Nephron progenitor cell (in vitro differentiated cells): ENCODE measurements at regions not wholly inside any gene's neighbourhood (a gene's known extent, or its start where the extent isn't known, plus 50 kb on each side); places are given as distances from the start of the nearest gene placed in this dataset.
A peak's percentile ranks its signal among the peaks of the same experiment; 100 is the strongest.
"Not testable (repeated sequence)": the region's sequence is repeated elsewhere in the genome, so short reads cannot be mapped to it uniquely, and the experiment has no call there.

Experiments used
- DNase-seq: peaks from one replicate; pipeline ENCODE4 v3.0.0; 2021
- H3K27ac Mint-ChIP-seq: 2 replicates; pipeline ENCODE4 v1.8.0; 2021; ENCODE audit warnings: mild to moderate bottlenecking, moderate library complexity, mixed read lengths
- H3K27me3 Mint-ChIP-seq: 2 replicates; pipeline ENCODE4 v1.8.0; 2021; ENCODE audit warnings: mild to moderate bottlenecking, low read depth, mixed read lengths; ENCODE audit not compliant: poor library complexity
- H3K36me3 Mint-ChIP-seq: 2 replicates; pipeline ENCODE4 v1.8.0; 2021; ENCODE audit warnings: low read depth, mixed read lengths
- H3K4me1 Mint-ChIP-seq: 2 replicates; pipeline ENCODE4 v1.8.0; 2021; ENCODE audit warnings: mixed read lengths
- H3K4me3 Mint-ChIP-seq: 2 replicates; pipeline ENCODE4 v1.8.0; 2021; ENCODE audit warnings: mild to moderate bottlenecking, moderate library complexity, mixed read lengths
- H3K9me3 Mint-ChIP-seq: 2 replicates; pipeline ENCODE4 v1.8.0; 2021; ENCODE audit warnings: mild to moderate bottlenecking, moderate library complexity, mixed read lengths
- CTCF ChIP-seq: fragments of 200-600 bp; sonication (generic); IDR thresholded peaks from 2 replicates; pipeline ENCODE4 v1.5.0; 2021; ENCODE audit warnings: antibody characterized with exemption

- no peak overlapping the region for H3K27ac Mint-ChIP-seq
- H3K9me3 Mint-ChIP-seq: peaks cover 4% of the 10 kb centered on the region
- H3K4me1 Mint-ChIP-seq: no peaks in the 10 kb centered on the region
- TF ChIP-seq CTCF: no peak
- DNase-seq: no peak
- no peaks in the 10 kb centered on the region for H3K36me3 Mint-ChIP-seq
- H3K4me3 Mint-ChIP-seq: no peak overlapping the region
- H3K27me3 Mint-ChIP-seq: no peaks in the 10 kb centered on the region
These were observed 367.7 kb upstream of the PPP2R3A start for GRCh38 chr3:135597855-135598254.

DNA sequence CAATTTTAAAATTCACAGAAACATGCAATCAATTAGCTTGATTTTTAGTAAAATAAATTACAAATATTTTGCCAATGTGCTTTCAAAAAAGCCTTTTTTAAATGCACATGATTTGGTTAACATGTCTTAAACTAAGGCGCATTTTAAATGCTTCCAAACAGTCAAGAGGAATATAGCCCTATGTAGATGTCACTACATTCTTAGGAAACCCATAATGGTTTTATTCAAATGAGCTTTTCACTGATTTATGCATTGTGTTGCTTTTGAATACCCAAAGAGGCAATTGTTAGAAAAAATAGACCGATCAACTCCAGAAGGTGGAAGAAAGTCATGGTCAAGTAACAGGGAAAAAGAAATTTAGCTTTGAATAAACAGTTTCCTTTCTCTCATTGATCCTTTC lies 366.9 kb upstream of the PPP2R3A start:
- TF ChIP-seq CTCF: no peak
- H3K36me3 Mint-ChIP-seq: no peaks in the 10 kb centered on the region
- H3K27ac Mint-ChIP-seq: no peak overlapping the region
- H3K27me3 Mint-ChIP-seq: no peaks in the 10 kb centered on the region
- peaks cover 6% of the 10 kb centered on the region for H3K9me3 Mint-ChIP-seq
- H3K4me1 Mint-ChIP-seq: no peaks in the 10 kb centered on the region
- no peak for DNase-seq
- H3K4me3 Mint-ChIP-seq: no peak overlapping the region

DNA sequence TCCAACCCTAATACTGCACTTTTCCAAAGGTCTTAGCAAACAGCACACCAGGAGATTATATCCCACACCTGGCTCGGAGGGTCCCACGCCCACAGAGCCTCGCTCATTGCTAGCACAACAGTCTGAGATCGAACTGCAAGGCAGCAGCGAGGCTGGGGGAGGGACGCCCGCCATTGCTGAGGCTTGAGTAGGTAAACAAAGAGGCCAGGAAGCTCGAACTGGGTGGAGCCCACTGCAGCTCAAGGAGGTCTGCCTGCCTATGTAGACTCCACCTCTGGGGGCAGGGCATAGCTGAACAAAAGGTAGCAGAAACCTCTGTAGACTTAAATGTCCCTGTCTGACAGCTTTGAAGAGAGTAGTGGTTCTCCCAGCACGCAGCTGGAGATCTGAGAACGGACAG lies 361.0 kb upstream of the PPP2R3A start:
- DNase-seq, H3K4me3 Mint-ChIP-seq, H3K36me3 Mint-ChIP-seq, H3K27me3 Mint-ChIP-seq, H3K27ac Mint-ChIP-seq, H3K4me1 Mint-ChIP-seq: not testable (repeated sequence)
- peaks cover 56% of the 10 kb centered on the region for H3K9me3 Mint-ChIP-seq

DNA sequence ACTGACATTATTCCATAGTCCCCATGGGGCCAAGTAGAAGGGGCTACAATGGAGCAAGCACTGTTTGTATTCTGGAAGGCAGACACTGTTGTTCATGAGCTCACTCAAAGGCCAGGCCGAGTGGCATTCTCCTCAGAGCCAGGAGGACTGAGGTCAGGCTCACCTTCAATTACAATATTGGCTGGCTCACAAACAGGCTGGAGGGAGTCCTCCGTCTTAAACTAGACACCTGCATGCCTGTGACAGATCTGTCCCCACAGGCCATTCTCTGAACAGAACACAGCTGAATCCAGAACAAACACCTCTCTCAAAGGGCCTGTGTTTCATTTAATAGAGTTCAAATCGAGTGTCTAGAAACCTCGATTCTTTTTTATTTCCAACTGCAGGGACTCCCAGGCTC lies 347.4 kb upstream of the PPP2R3A start:
- Mint-ChIP-seq H3K9me3 (peaks cover 6% of the 10 kb centered on the region), H3K36me3 (no peaks in the 10 kb centered on the region), H3K27ac (peak overlapping the region; percentile 45), H3K27me3 (no peaks in the 10 kb centered on the region), H3K4me3 (no peak overlapping the region), H3K4me1 (peaks cover 17% of the 10 kb centered on the region)
- TF ChIP-seq CTCF: no peak
- no peak for DNase-seq

DNA sequence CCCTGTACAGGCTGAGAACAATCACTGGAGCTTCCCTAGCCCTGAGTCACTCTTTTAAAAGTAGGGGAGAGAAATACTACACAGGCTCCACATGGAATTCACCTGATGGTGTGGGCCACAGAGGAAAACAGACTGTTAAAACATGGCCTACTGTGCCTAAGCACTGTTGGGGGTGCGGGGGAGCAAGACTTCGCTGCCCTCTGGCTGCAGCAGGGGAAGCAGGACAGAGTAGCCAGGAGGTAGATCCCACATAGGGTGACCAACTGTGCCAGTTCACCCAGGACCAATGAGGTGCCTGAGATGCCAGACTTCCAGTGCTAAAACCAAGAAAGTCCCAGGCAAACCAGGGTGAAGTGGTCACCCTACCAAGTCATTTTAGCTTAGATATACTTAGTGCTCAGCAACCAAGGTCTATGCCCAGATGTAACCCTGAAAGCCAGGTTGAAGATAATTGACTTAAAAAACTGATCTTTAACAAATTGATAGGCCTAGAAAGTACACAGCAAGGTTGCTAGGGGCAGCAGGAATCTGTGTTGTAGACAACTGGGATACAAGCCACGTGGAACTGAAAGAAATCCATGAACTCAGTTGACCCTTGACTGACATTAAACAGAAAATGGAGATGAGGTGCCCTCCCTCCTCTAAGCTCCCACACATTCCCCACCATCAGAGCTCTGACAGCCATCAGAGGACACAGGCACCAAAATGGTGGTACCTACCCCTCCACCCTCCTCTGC lies 344.2 kb upstream of the PPP2R3A start:
- no peak for DNase-seq
- no peaks in the 10 kb centered on the region for H3K9me3 Mint-ChIP-seq
- peaks cover 25% of the 10 kb centered on the region for H3K4me1 Mint-ChIP-seq
- no peak overlapping the region for H3K4me3 Mint-ChIP-seq
- H3K27me3 Mint-ChIP-seq: peaks cover 9% of the 10 kb centered on the region
- H3K27ac Mint-ChIP-seq: no peak overlapping the region
- no peaks in the 10 kb centered on the region for H3K36me3 Mint-ChIP-seq
- no peak for TF ChIP-seq CTCF

DNA sequence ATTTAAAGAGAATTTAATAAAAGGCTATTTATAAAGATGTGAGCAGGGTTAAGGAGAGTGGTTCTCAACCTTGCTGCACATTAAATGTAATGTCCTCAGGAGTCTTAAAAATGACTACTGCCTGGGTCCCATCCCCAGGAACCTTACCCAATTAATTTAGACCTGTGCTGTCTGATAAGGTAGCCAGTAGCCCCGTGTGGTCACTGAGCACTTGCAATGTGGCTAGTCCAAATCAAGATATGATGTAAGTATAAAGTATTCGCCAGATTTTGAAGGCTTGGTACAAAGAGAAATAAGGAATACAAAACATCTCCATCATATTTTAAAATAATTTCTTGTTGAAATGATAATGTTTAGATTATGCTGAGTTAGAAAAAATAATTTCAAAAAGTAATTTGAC lies 343.3 kb upstream of the PPP2R3A start:
- TF ChIP-seq CTCF: no peak
- Mint-ChIP-seq H3K36me3 (no peaks in the 10 kb centered on the region), H3K9me3 (no peaks in the 10 kb centered on the region), H3K27ac (no peak overlapping the region), H3K4me1 (peaks cover 30% of the 10 kb centered on the region), H3K27me3 (peaks cover 9% of the 10 kb centered on the region), H3K4me3 (no peak overlapping the region)
- no peak for DNase-seq
